AML-193 (cell line): ENCODE measurements at regions not wholly inside any gene's neighbourhood (a gene's known extent, or its start where the extent isn't known, plus 50 kb on each side); places are given as distances from the start of the nearest gene placed in this dataset.
"Not testable (repeated sequence)": the region's sequence is repeated elsewhere in the genome, so short reads cannot be mapped to it uniquely, and the experiment has no call there.

Experiments used
- DNase-seq, 2 experiments: peaks; one replicate each; lab custom pipeline; 2025; lab: John Stamatoyannopoulos, UW

DNA sequence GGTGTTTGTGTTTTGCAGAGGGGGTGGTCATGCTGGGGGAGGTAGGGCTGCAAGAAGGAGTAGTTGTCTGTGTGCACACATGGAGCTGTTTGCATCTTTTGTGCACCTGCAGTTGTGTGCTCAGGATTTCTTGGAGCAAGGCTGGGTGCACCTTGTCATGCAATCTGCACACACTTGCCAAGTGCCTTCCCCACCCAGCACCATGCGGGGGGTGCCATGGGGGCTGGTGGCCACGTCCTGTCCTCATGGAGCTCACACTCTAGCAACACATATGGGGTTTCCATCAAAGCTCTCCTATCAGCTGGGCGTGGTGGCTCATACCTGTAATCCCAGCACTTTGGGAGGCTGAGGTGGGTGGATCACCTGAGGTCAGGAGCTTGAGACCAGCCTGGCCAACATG is 111.6 kb downstream of the CRLF3 start:
- DNase-seq = not testable (repeated sequence)

DNA sequence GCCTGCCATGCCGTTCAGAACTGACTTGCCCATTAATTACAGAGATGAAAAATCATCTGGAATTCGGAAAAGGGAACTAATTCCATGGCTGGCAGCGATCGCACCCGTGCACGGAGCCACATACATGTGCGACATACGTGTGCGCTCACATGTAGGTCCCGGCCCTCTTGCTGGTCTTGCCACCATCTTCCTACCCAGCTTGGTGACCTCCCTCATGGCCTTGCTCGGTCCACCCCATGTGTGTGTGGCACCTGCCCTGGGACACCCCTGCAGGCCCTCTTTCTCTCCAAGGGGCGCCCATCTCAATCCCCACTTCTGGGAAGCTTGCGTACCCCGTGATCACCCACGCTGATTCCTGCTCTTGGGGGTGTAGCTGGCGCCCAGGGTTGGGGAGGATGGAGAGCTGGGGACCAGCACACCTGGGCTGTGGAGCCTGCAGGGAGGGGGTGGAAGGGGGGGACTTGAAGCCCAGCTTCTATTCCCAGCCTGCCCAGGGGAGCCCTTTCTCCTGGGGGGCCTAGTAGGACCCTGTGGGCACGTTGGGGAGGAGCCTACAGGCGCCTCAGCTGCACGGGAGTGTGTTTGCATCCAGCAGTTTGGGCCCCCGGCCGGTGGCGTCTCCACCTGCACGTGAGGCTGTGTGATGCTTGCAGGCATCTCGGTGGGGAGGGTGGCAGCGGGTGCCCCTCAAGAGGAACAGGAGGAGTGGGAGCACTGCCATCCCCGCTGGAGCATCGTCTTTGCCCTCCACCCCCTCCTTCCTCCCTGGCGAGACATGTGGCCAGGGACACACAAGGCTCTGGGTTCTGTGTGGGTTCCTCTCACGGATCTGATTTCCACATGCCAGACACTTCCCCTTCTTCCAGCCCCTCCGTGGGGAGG is 112.6 kb downstream of the CRLF3 start:
- DNase-seq = not testable (repeated sequence)

GRCh38 chr17:30711176-30711575 is 113.3 kb downstream of the CRLF3 start:
- not testable (repeated sequence) for DNase-seq

GRCh38 chr17:30710276-30711088 is 114.0 kb downstream of the CRLF3 start:
- not testable (repeated sequence) for DNase-seq

DNA sequence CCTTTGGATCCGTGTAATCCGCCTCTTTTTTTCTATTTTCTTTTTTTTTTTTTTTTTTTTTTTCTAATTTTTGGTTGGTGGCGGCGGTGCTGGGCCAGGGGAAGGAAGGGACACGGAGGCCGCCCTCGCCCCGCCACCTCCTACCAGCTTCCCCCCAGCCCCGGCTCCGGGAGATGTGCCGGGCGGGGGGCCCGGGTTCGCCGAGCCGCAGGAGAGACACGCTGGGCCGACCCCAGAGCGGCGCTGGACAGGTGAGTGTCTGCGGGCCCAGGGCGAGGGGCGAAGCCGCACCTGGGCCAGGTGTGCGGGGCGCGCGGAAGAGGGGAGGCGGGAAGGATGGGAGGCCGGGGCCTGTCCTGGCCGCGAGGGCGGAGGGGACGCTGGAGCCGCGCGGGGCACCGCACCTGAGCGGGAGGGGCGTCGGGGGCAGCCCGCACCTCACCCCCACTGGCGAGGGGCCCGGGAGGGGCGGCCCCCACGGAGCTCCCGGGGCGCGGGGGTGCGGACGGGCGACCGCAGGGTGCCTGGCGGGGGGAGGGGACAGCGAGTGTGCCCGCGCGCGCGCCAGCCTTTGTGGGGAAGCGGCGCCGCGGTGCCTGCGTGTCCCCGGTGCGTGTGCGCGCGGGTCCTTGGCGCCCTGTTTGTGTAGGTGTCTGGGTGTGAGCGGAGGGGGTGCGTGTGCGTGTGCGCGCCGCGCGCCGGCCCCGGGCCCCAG is 114.8 kb downstream of the CRLF3 start:
- not testable (repeated sequence) for DNase-seq

- DNase-seq = not testable (repeated sequence)
These were observed 115.4 kb downstream of the CRLF3 start for GRCh38 chr17:30709096-30709495.

DNA sequence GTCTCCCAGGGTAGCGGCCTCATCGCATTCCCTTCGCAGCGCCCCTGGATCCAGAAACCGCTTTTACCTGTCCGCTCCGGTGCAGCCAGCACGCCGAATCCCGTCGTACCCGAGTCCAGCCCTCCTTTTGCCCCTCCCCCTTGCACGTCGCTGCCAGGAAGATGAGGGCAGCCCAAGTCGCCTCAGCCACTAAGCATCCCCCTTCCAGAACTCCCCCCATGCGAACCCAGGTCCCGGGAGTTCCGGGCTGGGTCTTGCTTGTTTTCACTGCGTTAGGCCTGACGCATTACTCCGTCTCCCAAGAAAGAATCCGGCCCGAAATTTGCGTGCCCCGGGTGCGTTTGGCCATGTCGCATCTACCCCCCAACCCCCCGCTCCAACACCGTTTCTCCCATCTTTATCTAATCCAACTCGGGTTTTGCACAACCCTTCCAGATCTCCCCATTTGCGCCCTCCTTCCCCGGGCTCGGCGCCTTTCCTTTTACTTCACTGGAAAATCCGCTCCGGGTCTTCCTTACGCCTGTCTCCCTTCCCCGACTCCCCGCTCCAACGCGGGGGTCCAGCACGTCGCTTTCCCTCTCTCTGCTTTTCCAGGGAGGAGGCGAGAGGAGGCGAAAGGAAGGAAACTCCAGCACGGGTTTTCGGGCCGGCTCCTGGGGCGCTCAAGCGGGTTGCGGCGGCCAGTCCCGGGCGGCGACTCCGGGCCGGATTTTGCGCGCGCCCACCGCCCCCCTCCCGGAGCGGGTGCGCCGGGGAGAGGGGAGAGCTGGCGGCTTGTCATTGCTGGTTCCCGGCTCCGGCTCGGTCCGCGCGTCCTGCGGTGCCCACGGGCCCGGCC is 116.0 kb downstream of the CRLF3 start:
- DNase-seq = peak; percentile 16 to 25

DNA sequence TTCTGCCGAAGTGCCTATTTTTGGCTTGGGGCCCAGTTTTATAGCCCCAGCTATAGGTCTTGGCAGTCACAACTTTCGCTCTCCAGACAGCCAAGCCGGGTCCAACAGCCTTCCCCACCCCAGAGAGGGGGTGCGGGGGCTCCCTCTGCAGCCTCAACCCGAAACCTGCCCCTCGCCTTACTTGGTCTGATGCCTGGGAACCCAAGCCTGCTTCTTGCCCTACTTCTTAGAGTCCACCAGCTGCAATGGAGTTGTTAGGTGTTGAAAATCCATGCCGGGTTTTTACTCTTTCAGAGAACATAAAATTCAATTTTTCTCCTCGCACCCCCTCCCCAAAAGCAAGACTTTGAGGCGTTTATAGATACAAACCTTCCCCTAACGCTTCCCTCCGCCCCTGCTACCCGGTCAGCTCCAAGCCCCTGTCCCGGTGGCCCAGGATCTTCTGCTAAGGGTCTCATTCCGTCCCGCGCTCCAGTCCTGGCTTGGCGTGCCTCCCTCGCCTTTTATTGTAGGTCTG is 116.7 kb downstream of the CRLF3 start:
- not testable (repeated sequence) for DNase-seq

DNA sequence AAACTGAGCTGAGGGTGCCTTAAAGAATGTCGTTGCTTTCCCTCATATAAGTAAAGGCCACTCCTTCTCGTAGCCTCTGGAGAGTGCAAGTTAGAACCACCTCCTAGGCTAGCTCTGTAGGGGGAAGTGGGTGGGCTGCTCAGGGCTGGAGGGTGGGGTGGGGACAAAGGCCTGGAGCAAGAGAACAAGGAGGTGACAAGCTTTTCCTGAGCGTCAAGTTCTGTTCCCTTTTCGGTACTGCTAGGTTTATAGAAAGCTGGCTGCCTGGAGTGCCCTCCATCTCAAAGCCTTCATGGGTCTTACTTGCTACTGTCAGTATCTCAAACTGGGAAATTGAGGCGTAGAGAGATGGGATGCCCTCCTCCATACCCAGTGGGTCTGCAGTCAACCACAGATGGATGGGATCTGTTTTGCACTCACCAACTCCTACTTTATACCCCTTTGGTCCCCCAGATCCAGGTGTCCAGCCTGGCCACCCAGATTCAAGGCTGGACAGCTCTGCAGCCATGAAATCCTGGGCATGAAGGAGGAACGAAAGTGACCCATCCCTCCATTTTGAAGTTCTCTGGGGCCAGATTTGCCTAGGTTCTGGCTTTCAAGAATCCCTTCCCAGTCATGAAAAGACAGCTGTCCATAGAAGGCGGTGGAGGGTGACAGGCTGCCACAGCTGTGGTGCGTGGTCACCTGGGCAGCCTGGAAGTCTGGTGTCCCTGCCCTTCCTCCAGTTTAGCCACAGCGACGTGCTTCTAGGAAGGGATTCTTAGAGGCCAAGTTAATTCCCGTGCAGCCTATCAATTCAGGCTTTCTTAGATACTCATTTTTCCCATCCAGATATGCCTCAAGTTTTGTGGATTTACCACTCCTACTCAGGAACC is 117.8 kb downstream of the CRLF3 start:
- not testable (repeated sequence) for DNase-seq

- DNase-seq = not testable (repeated sequence)
These were observed 118.5 kb downstream of the CRLF3 start for GRCh38 chr17:30706004-30706403.

DNA sequence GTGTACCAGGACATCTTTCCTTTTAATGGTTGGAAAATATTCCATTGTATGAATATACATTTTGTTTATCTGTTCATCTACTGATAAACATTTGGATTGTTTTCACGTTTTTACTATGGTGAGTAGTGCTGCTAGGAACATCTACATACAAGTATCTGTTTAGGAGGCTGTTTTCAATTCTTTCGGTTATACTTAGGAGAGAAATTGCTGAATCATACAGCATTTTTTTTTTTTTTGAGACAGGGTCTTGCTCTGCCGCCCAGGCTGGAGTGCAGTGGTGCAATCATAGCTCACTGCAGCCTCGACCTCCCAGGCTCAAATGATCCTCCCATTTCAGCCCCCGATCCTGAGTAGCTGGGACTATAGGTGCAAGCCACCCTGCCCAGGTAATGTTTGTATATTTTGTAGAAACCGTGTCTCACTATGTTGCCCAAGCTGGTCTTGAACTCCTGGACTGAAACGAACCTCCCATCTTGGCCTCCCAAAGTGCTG is 122.9 kb downstream of the CRLF3 start:
- no peak for DNase-seq

DNA sequence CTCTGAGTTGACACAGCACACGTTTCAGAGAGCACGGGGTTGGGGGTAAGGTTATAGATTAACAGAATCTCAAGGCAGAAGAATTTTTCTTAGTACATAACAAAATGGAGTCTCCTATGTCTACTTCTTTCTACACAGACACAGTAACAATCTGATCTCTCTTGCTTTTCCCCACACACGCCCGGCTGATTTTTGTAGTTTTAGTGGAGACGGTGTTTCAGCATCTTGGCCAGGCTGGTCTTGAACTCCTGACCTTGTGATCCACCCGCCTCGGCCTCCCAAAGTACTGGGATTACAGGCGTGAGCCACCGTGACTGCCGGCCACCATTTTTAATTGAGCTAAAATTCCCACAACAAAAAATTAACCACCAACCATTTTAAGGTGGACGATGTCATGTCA is 123.7 kb downstream of the CRLF3 start:
- not testable (repeated sequence) for DNase-seq

DNA sequence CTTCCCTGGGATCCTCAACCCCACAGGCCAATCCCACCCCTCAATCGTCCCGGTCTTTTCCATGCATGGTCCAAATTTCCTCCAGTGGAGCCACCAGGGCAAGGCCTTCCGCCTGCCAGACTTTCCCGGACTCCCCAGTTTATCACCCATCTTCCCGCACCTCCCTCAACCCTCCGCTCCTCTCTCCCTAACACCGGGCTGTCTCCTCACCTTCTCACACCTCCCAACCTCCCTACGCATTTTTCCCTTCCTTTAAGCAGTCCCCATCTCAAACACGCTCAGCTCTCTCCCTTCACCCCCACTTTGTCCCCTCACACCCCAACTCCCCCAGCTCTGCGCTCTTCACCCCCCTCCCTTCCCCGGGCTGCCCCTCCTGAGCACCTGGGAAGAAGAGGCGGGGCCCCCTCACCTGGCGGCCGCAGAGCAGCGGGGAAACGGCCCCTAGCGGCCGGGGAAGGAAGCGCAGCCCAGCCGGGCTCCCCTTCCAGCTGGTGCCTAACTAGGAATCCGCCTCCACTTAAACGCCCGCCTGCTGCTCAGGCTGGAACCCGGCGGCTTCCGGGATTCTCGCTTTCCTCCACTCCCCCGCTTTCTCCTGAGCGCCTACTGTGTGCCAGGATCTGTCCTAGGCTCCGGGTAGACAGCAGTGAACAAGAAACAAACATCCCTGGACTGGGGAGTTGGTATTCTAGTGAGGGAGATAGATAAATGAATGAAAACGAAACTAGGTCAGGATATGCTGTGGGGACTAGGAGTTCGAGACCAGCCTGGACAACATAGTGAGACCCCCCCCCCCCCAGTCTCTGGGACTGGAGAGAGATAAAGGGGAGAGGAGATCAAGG is 126.7 kb downstream of the CRLF3 start:
- peak in 1 of 2 experiments; percentile 19 for DNase-seq

- DNase-seq = no peak
These were observed 128.3 kb downstream of the CRLF3 start for GRCh38 chr17:30696234-30696633.

DNA sequence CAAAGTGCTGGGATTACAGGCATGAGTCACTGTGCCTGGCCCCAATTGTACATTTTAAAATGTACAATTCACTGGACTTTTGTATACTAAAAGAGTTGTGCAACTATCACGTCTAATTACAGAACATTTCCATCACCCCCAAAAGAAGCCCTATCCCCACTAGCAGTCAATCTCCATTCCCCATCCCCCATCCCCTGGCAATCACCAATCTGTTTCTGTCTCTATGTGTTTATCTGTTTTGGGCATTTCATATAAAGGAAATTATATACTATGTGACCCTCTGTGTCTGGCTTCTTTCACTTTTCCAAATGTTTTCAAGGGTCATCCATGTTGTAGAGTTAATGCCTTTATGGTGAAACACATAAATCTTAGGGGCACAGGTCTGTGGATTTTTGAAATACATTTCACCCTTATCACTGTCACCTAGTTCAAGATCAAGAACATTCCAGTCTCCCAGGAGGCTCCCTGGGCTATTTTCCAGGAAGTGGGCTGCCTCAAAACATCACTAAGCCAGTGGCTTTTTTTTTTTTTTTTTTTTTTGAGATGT is 129.2 kb downstream of the CRLF3 start:
- DNase-seq = not testable (repeated sequence)

- not testable (repeated sequence) for DNase-seq
These were observed 130.7 kb downstream of the CRLF3 start for GRCh38 chr17:30693772-30694171.

DNA sequence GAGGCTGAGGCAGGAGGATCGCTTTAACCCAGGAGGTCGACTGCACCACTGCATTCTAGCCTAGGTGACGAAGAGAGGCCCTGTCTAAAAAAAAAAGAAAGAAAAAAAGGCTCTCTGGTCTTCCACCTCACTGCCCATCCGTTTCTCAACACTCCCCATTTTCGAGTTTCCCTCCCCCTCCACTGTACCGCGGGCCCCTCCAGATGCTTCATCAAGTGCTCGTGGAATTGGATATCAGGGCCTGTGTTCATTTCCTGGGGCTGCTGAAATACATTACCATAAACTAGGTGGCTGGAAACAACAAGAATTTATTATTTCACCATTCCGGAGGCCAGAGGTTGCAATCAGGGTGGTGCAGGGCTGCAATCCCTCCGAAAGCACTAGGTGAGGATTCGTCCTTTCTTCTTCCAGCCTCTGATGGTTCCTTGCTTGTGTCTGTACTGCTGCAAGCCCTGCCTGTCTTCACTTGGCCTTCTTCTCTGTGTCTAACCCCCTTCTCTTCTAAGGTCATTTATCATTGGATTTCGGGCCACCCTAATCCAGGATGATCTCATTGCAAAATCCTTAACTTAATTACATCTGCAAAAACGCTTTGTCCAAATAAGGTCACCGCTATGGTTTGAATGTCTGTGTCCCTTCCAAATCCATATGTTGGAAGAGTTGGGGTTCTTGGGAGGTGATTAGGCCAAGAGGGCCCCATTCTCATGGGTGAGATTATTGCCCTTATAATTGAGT is 135.1 kb downstream of the CRLF3 start:
- DNase-seq = not testable (repeated sequence)
